ENCODE measurements at regions not wholly inside any gene's neighbourhood (a gene's known extent, or its start where the extent isn't known, plus 50 kb on each side); places are given as distances from the start of the nearest gene placed in this dataset.

DNA sequence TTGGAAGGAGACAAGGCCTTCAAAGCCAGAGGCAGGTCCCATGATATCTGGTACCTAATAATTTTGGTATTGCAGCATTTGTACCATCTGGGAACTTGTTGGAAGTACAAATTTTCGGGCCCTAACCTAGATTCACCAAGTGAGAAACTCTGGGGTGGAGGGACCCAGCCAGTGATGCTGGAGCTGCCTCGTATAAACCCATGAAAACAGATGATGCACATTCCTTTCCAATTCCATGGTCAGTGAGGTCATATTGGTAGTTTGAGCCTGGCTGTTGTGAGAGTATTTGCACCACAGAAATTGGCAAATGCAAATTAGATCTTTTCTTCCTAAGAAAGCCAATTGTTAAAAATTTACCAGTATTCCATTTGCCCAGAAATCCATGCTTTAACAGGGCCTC lies 269.6 kb upstream of the PLXNA2 start:
- no peak for DNase-seq (ENCODE audit: low read depth)

DNA sequence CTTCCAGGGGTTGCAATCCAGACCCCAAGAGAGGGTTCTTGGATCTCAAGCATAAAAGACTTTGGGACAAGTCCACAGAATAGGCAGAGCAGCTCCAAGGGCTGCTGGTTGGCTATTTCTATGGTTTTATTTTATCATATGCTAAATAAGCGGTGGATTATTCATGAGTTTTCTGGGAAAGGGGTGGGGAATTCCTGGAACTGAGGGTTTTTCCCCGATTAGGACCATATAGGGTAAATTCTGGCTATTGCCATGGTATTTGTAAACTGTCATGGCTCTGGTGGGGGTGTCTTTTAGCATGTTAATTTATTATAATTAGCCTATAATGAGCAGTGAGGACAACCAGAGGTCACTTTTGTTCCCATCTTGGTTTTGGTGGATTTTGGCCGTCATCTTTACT lies 270.9 kb upstream of the PLXNA2 start:
- no peak for DNase-seq (ENCODE audit: low read depth)

DNA sequence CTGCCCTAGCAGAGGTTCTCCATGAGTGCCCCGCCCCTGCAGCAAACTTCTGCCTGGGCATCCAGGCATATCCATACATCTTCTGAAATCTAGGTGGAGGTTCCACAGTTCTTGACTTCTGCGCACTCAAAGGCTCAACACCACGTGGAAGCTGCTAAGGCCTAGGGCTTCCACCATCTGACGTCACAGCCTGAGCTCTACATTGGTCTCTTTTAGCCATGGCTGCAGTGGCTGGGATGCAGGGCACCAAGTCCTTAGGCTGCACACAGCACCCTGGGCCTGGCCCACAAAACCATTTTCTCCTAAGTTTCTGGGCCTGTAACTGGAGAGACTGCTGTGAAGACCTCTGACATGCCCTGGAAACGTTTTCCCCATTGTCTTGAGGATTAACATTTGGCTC lies 272.6 kb upstream of the PLXNA2 start:
- DNase-seq (ENCODE audit: low read depth) = no peak

DNA sequence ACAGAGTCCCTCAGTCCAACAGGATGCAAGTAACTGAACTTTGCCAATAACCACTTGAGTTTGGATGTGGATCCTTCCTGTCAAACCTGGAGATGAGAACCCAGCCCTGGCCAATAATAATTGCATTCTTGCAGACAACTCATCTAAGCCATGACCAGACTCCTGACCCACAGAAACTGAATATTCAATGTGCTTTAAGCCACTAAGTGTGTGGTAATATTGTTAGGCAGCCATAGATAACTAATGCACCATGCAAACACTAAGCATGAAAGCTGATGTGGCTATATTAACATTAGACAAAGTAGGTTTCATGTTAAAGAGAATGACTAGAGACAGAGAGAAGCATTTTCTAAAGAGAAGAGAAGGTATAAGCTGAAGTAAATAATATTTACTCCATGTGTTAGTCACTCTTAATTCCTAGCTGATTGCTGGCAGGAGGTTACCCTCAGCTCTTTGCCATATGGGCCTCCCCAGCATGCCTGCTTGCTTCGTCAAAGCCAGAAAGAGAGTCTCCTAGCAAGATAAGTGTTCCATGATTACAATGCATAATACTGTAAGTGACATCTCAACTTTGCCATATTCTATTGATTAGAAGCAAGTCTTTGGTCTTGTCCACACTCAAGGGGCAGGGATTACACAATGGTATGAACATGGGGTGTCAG lies 276.4 kb upstream of the PLXNA2 start:
- no peak for DNase-seq (ENCODE audit: low read depth)

DNA sequence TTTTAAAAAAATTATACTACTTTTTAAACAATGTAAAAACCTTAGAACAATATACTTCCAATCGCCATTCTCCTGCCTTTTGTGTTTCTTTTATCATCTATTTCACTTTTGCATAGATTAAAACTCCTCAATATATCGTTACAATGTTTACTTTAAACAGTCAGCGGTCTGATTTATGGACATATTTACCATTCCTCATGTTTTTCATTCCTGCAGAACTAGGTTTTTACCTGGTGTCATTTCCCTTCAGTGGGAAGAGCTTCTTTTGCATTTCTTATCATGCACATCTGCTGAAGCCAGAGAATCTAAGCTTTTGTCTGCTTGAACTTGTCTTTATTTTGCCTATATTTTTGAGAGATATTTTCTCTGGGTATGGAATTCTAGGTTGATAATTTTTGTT lies 277.4 kb upstream of the PLXNA2 start:
- DNase-seq (ENCODE audit: low read depth) = no peak

DNA sequence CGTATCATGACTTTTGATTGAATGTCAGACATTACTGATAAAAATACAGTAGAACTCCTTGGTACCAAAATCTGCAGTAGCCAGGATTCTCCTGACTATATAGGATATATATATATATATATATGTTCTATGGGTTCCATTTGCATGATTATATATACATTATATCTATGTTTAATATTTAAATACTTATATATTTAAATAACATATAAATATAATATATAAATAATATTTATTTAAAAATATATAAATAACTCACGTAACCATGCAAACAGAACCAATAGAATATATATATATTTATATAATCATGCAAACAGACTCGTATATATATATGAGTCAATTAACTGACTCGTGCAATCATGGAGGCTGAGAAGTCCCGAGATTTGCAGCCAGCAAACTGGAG lies 278.8 kb upstream of the PLXNA2 start:
- DNase-seq (ENCODE audit: low read depth) = no peak

DNA sequence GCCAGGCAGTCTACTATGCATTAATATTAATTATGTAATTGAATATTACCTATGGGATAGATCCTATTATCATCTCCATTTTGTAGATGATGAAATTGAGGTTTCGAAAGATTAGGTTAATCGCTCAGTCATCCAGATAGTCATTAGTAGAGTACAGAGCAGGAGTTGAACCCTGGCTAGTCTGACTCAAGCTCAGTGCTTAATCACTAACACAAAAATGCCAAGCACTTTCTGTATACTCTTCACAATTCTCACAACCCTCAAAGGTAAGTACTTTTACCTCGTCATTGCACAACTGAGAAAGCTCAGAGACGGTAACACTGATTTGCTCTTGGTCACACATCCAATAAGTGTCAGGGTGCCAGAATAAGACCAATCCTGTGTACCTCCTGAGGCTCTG lies 280.2 kb upstream of the PLXNA2 start:
- no peak for DNase-seq (ENCODE audit: low read depth)

DNA sequence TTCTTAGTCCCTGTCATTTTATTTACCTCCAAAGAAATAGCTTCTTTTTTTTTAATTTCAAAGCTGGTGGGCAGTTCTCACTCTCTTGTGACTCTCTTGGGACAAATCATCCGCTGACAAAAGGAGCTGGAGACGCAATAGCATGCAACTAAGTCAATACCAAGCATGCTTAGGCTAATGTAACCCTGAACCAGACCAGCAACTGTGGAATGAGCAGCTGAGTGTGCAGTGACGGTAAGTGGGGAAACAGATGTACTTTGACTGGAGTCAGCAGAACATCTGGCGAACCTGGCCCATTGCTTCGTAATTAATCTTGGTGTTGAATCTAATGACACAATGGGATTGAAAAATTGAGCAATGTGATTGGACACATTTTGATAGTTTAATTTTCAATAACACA lies 280.7 kb upstream of the PLXNA2 start:
- no peak for DNase-seq (ENCODE audit: low read depth)

DNA sequence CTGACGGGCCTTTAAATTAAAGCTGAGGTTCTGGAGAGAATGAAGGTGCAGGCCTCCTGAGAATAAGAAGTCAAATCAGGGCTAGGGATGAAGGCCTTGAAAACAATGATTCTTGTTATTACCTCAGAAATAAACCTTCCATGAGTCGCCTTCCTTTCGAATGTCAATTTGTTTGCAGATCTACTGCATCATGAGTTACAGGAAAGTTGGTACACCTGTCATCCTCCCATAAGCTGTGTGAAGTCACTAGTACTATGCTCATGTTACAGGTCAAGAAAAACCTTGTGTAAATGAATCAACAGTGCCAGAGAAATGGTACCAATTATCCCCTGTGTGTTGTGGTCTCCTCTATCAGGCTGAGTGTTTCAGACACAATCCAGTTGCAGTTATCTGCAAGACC lies 281.2 kb upstream of the PLXNA2 start:
- DNase-seq (ENCODE audit: low read depth) = no peak

DNA sequence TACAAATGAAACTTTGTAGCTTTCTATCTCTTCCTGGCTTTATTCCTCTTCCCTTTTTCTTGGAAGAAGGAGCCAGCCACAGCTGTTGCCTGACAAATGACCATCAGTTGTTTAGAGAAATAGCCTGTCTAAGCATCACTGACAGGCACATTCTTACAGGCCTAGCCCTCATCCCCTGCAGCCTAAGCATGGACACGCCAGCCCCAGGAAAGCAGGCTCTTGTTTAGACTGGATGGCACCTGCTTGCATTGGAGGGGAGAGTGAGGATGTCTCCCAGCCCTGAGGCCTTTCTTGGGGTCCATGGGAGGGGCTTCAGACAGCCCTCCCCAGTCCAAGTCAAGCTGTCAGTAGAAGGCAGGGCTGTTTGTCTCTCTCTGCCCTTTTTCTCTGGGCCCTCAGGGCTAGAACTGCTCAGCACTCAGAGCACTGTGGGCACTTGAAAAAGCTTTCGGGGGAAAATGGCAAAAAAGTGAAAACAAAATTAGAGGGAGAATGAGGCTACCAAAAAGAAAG lies 282.5 kb upstream of the PLXNA2 start:
- DNase-seq (ENCODE audit: low read depth) = no peak

DNA sequence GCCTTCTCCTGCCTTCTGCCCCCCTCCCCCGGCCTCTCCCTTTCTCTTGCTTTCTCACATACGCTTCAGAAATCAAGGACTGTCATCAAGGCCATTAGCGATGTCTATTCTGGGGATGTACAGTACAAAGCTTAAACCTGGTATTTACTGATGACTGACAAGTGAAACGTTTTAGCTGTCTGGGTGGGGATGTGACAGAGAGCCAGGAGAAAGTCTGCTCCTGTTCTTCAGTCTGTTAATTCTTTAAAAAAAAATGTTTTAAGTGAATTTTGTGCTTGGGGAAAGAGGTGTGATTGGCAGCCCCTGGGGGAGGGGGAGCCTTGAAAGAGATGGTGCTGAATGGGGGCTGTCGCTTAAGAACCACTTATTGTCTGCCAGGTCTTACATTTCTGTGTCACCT lies 283.0 kb upstream of the PLXNA2 start:
- no peak for DNase-seq (ENCODE audit: low read depth)

DNA sequence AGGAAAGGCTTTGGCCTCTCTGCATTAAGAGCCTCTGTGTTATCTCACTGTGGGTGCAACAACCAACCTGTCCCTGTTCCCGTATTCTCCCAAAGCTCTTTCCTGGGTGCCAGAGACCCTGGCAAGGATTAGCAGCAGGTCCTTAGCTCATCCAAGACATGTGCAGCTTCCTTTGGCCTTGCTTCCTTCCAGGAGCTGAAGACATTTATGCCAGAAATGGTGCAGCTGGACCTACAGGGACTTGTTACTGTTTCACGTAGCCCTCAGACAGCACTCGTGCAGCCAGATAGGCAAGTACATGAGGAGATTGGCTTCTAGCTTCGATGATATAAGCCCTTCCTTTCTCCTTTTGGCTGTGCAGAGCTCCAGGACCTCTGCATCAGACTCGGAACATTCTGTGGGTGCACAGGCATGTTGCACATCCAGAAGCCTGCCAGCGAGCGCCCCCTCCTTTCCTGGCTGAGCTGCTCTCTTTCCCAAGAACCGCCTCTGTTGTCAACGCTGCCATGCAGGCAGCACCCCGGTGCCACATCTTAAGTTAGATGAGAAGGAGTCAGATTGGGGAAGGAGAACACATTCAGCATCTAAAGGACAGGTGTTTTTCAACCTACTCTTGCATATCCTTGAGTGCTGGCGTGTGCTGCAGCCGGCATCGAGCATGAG lies 284.5 kb upstream of the PLXNA2 start:
- DNase-seq (ENCODE audit: low read depth) = no peak

DNA sequence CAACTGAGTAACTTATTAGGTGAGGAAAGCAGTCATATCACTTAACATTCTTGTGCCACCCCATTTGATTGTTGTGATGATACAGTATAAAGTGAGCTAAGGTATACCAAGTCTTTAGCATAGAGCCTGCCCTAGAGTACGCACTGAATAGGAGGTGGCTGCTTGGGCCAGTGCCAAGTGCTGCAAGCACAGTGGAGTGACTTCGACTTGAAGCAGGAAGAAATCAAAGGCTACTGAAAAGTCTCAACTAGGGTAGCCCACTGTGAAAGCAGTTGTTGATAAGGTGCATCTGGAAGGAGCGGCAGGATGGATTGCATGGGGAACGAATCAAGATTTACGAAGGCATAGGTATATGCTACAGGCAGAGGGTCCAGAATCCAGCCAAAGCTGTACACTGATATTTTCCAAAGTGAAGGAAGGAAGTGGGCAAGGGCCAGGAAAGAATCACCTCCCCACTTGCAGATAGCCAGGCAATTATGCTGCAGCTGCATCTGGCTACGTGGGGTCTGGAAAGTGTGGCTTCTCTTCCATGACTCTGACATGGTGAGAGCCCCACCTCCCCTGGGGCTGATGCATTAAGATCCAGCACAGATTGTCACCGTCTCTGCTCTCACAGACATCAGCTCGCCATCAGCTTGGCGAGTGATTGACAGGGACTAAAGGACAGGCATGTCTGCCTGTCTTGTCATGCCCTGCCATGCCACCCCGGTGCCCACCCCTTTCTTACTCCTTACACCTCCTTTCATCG lies 287.0 kb upstream of the PLXNA2 start:
- DNase-seq (ENCODE audit: low read depth) = no peak

DNA sequence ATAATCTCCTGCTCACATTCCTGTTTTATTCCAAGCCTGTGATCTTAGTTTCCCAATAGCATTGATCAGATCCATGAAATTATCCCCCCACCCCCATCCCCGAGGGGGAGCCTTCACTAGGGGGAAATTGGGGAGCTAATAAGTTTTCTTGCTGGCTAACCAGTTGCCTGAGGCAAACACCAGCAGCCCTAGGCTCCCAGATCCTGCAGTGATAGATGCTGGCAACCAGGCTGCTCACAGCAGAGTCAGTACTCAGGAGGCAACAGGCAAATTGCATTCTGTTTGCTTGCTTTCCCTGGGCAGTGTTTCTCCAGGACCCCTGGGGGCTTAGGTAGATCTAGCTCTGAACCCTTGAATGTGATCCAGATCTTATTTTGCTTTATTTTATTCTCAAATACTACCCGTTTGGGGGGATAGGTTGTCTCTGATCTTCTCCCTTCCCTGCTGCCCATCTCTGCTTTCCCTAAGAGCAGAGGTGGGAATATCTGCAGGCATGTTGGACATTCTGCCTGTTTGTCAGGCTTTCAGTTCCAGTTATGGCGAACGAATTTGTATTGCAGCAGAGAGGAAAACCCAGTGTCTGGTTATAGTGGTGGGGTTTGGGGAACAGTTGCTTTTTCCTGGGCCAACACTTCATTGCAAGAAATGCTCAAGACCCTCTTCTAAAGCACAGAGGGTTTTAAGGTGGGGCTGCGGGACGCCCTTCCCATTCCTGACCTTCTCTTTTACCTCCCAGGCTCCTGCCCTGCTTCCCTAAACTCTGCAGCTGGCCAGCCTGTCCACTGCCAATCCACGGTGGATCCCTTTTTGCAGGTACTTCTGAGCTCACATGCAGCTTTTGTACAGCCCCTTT lies 289.8 kb upstream of the PLXNA2 start:
- no peak for DNase-seq (ENCODE audit: low read depth)

DNA sequence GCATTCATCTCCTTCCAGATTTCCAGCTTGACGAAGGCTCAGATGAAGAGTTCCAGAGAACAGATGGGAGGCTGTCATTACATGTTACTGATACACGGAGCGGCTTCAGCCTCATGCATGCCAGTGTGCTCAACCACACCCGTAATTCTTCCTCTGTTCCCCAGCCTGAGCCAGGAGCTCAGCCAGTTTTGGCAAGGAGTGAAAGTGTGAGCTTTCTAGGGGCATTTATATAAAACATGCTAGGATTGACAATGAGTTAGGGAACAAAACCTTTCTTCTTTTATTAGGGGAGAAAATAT lies 290.4 kb upstream of the PLXNA2 start:
- DNase-seq (ENCODE audit: low read depth) = no peak

DNA sequence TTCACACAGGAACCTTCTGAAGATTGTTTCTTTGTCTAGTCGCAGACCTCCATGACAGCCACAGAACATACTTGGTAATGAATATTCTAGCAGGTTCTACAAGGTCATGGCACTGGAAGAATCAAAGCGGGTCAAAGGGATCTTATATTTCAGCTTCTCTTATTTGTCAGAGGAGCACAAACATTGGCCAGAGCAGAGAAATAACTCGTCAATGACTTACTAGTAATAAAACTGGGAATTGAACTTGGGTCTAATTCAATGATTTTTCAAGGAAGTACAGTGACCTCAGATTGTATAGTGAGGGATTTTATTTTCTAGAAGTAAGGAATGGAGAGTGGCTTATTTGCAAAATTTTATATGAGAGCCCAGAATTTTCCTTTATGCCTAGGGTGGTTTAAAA lies 290.8 kb upstream of the PLXNA2 start:
- no peak for DNase-seq (ENCODE audit: low read depth)

DNA sequence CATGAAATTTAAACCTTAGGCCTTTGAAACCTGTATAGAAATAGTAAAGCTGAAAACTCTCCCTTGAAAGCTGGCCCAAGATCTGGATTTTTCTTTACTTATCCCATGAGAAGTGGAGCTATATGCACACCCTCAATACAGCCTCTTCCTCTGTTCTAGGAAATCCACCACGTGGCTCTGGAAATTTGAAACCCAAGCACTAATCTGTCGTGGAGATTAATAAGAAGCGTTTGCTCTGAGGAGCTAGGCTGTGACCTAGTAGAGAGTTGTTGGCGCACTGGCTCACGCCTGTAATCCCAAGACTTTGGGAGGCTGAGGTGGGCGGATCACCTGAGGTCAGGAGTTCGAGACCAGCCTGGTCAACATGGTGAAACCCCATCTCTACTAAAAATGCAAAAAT lies 291.3 kb upstream of the PLXNA2 start:
- no peak for DNase-seq (ENCODE audit: low read depth)

DNA sequence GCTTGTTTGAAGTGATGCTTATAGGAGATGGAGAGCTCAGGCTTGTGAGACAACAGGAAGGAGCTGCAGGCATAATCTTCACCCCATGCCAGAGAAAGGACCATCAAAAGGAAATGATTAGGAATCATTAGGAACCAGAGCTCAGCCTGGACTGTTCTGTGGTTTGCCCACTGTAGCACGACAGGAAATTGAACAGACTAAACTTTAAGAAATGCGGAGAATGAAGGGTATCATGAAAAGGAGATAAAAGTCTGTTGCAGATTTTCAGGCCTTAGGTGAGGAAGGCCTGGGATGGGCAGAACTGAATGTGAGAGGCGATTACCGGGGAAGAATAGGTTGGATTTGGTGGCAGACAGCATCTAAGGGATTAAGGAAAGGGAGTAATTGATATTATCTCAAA lies 292.0 kb upstream of the PLXNA2 start:
- DNase-seq (ENCODE audit: low read depth) = no peak

DNA sequence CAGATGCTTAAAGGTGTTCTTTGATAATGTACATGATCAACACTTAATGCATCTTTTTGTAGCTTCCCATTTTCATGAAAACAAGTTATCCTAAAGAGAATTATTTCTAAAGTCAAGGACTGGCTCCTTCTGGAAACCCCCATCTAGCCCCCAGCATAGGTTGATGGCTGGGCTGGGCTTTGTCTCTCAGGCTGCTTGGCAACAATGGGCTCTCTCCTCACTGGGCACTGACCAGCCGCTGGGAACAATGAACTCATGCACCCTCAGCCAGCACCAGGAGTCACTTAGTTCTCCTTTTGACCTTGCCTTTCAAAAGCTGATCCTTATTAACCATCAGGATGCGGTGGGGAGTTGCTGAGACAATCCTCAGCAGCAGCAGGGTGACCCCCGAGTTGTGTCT lies 293.0 kb upstream of the PLXNA2 start:
- DNase-seq (ENCODE audit: low read depth) = no peak

DNA sequence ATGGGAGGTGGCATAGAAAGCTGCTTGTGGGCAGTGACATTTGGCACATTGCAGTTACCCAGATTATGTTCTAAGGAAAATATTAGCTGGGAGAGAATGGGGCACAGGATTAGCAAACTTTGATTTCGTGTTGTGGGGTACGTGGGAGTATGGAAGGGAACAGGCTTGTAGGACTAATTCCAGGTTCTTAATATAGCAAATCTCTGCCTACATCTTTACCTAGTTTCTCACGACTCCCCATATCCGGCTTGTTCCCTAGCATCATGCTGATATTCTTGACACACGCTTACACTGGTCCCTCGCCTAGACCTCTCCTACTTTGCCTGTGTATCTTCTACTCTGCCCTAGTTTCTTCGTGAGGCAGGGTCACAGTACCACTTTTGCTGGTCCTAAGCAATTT lies 293.9 kb upstream of the PLXNA2 start:
- no peak for DNase-seq (ENCODE audit: low read depth)

DNA sequence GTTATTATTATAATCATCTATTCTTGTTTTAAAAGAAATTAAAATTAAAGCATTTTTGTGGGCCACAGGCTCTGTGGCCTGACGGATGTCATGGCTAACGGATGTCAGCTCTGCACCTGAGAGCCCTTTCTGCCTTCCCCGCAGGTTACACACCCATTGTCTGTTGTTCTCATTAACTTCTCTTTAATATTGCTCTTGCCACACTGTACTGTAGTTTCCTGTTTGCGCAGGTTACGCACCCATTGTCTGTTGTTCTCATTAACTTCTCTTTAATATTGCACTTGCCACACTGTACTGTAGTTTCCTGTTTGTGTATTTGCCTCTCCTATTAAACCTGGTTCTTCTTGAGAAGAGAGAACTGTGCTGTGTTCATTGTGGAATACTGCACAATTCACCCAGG lies 294.4 kb upstream of the PLXNA2 start:
- no peak for DNase-seq (ENCODE audit: low read depth)

DNA sequence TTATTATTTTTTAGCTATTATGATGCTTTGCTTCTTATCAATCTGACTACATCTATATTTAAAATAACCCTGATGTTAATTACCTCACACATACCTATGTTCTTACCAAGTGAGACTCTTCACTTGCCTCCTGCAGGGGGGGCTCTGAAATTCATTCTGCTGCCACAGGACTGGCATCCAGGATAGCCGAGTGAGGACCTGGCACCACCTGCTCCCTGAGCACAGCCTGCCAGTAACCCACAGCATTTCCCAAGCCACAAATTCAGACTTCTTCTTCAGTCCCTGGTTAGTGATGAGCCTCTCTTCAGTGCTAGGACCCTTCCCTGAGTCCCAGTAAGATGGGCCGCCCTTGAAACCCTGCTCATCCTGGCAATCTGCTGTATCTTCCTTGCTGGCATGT lies 296.5 kb upstream of the PLXNA2 start:
- no peak for DNase-seq (ENCODE audit: low read depth)
